Epithelial cell of esophagus (primary cell): ENCODE measurements at regions not wholly inside any gene's neighbourhood (a gene's known extent, or its start where the extent isn't known, plus 50 kb on each side); places are given as distances from the start of the nearest gene placed in this dataset.
"Not testable (repeated sequence)": the region's sequence is repeated elsewhere in the genome, so short reads cannot be mapped to it uniquely, and the experiment has no call there.

Experiments used
- DNase-seq: peaks from one replicate; pipeline ENCODE4 v3.0.0; 2010; ENCODE audit warnings: low read depth
- H3K4me3 ChIP-seq: 2 replicates; pipeline ENCODE4 v1.5.1; 2011; ENCODE audit warnings: mild to moderate bottlenecking, low read length, control low read depth
- TF ChIP-seq, protein P1 (sequence below): IDR thresholded peaks from 2 replicates; pipeline ENCODE4 v1.5.1; 2011; ENCODE audit warnings: low read depth, mild to moderate bottlenecking, low read length, control low read depth, inconsistent platforms; ENCODE audit not compliant: insufficient read depth; ENCODE audit errors: missing control alignments

DNA sequence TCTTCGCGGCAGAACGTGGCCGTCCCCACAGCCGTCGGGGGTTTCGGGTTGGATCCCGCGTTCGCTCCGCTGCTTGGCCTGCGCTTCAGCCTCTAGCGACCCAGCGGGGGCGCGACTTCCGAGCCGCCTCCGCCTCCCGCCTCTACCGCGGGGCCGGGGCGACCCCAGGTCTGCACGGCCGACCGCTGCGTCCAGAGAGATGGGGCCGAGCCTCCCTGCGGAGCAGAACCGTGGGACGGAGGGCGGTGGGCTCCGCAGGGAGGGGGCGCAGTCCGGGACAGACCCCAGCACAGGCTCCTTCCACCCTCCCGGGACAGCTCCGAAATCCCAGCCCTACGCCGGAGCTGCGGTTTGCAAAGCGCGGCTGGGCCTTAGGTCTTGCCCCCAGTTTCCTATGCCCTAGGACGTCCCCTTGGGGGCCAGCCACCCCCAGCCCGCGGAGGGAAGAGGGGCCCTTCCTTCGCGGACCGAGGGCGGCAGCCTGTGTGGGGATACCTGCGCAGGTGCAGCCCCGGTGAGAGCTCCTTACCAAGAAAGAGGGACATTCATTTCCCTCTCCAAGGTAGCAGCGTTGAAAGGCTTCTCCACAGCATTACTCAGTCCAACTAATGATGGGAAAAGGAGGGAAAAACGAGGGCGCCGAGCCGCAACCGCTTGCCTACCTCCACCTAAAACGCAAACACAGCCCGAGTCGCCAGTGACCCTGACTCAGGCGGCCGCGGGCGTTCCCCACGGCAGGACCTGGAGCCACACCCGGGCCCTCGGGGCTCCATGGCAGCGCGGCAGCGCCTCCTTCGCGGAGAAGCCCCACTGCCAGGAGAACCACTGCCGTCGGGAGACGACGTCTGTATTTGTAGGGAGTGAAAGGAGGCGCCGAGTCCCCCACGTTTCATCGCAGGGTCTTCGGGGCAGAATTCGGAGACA, 115.7 kb downstream of the BMS1 start:
- DNase-seq = no peak
- H3K4me3 ChIP-seq = no peak overlapping the region
- TF ChIP-seq, protein P1, sequence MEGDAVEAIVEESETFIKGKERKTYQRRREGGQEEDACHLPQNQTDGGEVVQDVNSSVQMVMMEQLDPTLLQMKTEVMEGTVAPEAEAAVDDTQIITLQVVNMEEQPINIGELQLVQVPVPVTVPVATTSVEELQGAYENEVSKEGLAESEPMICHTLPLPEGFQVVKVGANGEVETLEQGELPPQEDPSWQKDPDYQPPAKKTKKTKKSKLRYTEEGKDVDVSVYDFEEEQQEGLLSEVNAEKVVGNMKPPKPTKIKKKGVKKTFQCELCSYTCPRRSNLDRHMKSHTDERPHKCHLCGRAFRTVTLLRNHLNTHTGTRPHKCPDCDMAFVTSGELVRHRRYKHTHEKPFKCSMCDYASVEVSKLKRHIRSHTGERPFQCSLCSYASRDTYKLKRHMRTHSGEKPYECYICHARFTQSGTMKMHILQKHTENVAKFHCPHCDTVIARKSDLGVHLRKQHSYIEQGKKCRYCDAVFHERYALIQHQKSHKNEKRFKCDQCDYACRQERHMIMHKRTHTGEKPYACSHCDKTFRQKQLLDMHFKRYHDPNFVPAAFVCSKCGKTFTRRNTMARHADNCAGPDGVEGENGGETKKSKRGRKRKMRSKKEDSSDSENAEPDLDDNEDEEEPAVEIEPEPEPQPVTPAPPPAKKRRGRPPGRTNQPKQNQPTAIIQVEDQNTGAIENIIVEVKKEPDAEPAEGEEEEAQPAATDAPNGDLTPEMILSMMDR = no peak

DNA sequence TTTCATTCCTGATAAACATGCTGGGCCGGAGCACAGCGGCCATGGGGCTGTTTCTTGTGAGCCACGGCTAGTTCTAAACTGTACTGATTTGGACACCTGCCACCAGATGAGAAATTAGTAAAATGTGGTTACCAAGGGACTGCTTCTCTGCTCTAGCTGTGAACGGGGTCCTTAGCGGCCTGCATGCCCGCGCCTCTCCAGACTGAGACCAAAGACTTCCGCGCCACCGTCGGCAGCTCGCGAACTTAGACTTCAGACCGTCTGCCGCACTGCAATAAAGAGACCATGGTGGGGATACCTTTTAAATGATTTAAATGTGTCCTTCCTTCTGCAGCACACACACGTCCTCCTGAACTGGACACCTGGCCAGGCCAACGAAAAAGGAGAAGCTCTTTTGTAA, 116.4 kb downstream of the BMS1 start:
- H3K4me3 ChIP-seq = no peak overlapping the region
- no peak for DNase-seq
- TF ChIP-seq, protein P1 = no peak

DNA sequence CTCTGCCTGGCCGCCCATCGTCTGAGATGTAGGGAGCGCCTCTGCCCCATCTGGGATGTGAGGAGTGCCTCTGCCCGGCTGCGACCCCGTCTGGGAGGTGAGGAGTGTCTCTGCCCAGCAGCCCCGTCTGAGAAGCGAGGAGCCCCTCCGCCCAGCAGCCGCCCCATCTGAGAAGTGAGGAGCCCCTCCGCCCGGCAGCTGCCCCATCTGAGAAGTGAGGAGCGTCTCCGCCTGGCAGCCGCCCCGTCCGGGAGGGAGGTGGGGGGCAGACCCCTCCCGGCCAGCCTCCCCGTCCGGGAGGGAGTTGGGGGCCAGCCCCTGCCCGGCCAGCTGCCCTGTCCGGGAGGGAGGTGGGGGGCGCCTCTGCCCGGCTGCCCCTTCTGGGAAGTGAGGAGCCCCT, 117.8 kb downstream of the BMS1 start:
- H3K4me3 ChIP-seq, DNase-seq: not testable (repeated sequence)

DNA sequence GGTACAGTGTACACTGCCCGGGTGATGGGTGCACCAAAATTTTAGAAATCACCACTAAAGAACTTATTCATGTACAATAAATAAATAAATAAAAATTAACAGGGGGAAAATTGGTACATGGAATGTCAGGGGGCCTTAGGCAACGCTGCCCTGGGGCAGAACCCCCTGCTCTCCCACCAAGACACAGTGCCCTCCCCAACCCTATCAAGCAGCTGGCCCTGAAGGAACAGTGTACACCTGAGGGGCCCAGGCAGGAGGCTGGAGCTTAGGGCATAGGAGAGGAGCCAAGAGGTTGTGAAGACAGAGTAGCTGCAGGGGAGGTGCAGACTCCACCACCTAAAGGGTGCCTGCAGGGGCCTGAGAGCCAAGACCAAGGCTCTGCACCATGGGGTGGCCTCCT, 128.8 kb downstream of the BMS1 start:
- TF ChIP-seq, protein P1 = no peak
- H3K4me3 ChIP-seq = no peak overlapping the region
- DNase-seq = no peak

DNA sequence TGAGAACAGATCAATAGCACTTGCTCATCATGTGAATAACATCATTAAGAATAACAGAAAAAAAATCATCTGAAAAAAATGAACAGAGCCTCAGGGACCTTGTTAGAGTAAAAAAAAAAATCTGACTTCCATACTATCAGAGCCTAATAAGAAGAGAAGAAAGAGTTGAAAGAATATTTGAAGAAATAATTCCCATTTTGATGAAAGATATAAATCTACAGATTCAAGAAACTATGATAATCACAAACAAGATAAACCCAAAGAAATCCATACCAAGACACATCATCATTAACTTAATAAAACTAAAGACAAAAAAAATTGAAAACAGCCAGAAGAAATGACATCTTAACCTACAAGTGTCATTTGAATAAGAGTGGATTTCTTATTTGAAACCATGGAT, 134.4 kb downstream of the BMS1 start:
- no peak overlapping the region for H3K4me3 ChIP-seq
- DNase-seq = no peak
- TF ChIP-seq, protein P1 = no peak

DNA sequence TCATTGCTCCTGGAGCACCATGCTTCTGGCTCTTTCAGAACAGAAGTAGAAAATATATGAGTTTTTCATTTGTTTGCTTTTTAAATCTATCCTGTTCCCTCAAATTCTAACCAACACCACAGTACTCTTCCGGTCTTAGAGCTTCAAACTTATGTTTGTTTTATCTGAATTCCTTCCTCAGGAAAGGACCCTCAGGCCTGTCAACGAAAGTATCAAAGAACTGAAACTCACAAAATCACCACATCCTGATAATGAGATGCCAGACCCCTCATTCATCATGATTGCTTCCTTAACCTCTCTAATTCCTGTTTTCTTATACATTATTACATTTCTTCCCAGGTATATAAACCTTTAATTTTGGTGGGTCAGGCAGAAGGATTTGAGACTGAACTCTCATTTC, 135.2 kb downstream of the BMS1 start:
- no peak for DNase-seq
- H3K4me3 ChIP-seq = no peak overlapping the region
- TF ChIP-seq, protein P1 = no peak

DNA sequence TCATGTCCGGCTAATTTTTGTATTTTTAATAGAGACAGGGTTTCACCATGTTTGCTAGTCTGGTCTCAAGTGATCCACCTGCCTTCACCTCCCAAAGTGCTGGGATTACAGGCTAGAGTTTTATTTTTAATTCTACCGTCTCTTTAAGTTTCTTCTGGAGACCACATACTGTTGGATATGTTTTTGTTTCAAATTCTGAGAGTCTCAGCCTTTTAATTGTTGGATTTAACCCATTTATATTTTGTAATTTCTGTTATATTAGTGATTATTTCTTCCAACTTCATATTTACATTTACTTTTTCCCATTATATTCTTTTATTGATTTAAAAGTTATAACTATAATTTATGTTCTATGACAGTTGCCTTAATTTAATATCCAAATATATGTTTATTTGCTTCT, 139.4 kb downstream of the BMS1 start:
- no peak overlapping the region for H3K4me3 ChIP-seq
- TF ChIP-seq, protein P1 = no peak
- no peak for DNase-seq
